Activated CD4-positive, alpha-beta T cell treated with anti-CD3 and anti-CD28 coated beads, Interleukin-2, amount 10 ng/mL, durations not matched to agents 24 days and 14 days (primary cell): ENCODE measurements at regions not wholly inside any gene's neighbourhood (a gene's known extent, or its start where the extent isn't known, plus 50 kb on each side); places are given as distances from the start of the nearest gene placed in this dataset.

Source experiments
- DNase-seq: peaks from one replicate; pipeline ENCODE4 v3.0.0; 2022
- H3K27ac Mint-ChIP-seq: one replicate; pipeline ENCODE4 v1.8.0; 2022; ENCODE audit warnings: mild to moderate bottlenecking, mixed read lengths
- H3K27me3 Mint-ChIP-seq: one replicate; pipeline ENCODE4 v1.8.0; 2022; ENCODE audit warnings: mixed read lengths
- H3K36me3 Mint-ChIP-seq: one replicate; pipeline ENCODE4 v1.8.0; 2022; ENCODE audit warnings: low read depth, mild to moderate bottlenecking, mixed read lengths
- H3K4me1 Mint-ChIP-seq: one replicate; pipeline ENCODE4 v1.8.0; 2021; ENCODE audit warnings: mixed read lengths
- H3K4me3 Mint-ChIP-seq: one replicate; pipeline ENCODE4 v1.8.0; 2022; ENCODE audit warnings: mild to moderate bottlenecking, moderate library complexity, mixed read lengths
- H3K9me3 Mint-ChIP-seq: one replicate; pipeline ENCODE4 v1.8.0; 2021; ENCODE audit warnings: mixed read lengths
- intact Hi-C: fragments of 100-400 bp; cut with micrococcal nuclease; formaldehyde crosslinking; loops from one replicate; pipeline ENCODE4 v1.15.1; 2023

DNA sequence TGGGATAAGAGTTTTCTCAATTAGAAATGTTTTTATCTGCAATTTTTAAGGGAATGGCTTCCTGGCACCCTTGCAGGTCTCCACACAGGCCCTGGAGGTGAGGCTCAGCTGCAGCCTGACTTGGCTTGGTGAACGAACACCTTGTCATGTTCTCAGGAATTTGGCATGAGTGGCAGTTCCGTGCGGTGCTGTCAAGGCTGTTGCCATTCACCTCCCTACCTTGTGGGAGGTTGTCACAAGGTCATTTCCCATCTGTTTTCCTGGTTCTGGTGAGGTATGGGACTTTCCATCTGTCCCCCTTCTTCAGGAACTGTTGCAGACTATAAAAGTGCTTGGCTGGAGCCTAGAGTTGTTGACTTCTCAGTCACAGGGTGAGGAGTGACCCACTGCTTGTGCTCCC, 82.9 kb downstream of the ELOVL4 start:
- Mint-ChIP-seq H3K27me3 (peaks cover 9% of the 10 kb centered on the region), H3K4me3 (no peak overlapping the region), H3K4me1 (peaks cover 4% of the 10 kb centered on the region), H3K9me3 (no peaks in the 10 kb centered on the region), H3K27ac (no peak overlapping the region), H3K36me3 (no peaks in the 10 kb centered on the region)
- DNase-seq = no peak
- intact Hi-C loops = no loop called here

DNA sequence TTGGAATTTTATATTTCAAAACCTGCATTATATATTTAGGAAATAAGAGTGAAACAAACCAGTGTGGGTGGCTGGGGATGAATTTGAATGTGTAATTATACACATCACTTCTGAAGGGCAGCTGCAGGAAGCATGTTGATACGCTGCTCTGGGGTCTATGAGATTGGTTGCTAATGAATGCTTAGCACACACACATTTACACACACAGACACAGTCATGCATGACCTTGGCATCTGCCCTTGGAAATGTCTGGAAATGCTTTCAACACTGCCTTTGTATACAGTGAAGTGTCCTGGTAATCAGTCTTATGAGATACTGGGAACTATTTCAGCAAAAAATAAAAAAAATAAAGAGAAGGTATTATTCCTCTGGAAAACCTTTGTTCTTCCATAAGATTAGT, 83.4 kb downstream of the ELOVL4 start:
- intact Hi-C loops = no loop called here
- no peaks in the 10 kb centered on the region for H3K36me3 Mint-ChIP-seq
- peaks cover 4% of the 10 kb centered on the region for H3K4me1 Mint-ChIP-seq

DNA sequence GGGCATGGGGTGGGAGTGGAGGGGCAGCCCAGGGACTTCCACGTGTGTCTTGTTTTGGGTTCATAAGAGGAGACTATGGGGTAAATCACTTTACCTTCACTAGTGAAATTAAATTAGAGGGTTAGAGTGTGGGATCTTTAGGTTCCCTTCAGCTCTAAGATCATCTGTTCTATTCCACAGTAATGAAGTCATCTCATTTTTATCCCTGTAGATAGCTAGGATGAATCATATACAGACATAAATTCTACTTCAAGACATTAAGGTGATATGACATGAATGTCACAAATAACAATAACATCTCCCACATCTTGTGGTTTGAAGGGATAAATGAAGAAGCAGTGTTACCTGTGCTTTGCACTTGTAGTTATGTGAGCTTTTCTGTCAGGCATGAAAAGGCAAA, 83.8 kb downstream of the ELOVL4 start:
- no peaks in the 10 kb centered on the region for H3K36me3 Mint-ChIP-seq
- H3K27ac Mint-ChIP-seq = no peak overlapping the region
- peaks cover 9% of the 10 kb centered on the region for H3K27me3 Mint-ChIP-seq
- H3K4me1 Mint-ChIP-seq = peaks cover 4% of the 10 kb centered on the region
- DNase-seq = no peak
- intact Hi-C loops = no loop called here
- no peak overlapping the region for H3K4me3 Mint-ChIP-seq
- no peaks in the 10 kb centered on the region for H3K9me3 Mint-ChIP-seq

More for the DNA sequence above, 83.4 kb downstream of the ELOVL4 start:
- no peak for DNase-seq
- H3K9me3 Mint-ChIP-seq = no peaks in the 10 kb centered on the region
- H3K27ac Mint-ChIP-seq = no peak overlapping the region
- peaks cover 9% of the 10 kb centered on the region for H3K27me3 Mint-ChIP-seq
- no peak overlapping the region for H3K4me3 Mint-ChIP-seq

DNA sequence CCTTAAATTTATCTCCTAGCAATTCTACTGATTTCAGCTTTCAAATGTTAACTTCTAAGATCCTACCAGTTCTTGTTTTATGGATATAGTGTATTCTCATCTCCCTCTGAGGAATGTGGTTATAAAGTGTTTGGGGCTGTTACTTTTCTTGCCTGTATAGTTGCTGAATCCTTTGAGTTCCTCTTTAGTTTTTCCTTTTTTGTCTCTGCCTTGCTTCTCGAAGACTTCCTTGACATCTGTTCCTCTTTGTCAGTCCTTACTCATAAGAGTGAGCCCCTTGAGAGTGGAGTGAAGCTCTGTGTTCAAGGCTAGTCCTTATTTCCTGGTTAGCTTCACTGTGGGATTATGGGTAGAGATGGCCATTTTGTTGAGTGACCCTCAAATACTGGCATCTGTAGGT, 84.6 kb downstream of the ELOVL4 start:
- no peaks in the 10 kb centered on the region for H3K9me3 Mint-ChIP-seq
- H3K36me3 Mint-ChIP-seq = no peaks in the 10 kb centered on the region
- peaks cover 2% of the 10 kb centered on the region for H3K4me1 Mint-ChIP-seq
- H3K27me3 Mint-ChIP-seq = peaks cover 9% of the 10 kb centered on the region
- no peak overlapping the region for H3K4me3 Mint-ChIP-seq
- no peak overlapping the region for H3K27ac Mint-ChIP-seq
- intact Hi-C loops = no loop called here
- DNase-seq = no peak

DNA sequence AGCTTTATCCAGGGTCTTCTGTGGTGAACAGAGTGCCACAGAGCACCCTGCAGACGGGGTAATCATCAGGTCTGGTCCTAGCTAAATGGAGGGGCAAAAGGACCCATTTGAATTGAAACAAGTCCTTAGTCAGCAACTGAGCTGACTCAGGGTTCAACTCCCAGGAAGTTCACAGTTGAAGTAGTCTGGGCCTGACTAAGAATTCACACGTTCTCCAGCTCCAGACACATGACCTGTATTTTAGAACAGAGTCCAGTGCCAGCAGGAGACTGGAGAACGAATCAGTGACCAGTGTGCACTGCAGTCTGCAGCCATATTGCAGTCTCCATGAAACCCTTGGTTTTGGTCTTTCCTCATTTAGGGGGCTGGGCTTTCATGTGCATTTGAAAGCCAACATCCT, 85.2 kb downstream of the ELOVL4 start:
- Mint-ChIP-seq H3K27ac (no peak overlapping the region), H3K4me1 (peaks cover 2% of the 10 kb centered on the region), H3K9me3 (no peaks in the 10 kb centered on the region), H3K27me3 (peaks cover 8% of the 10 kb centered on the region), H3K36me3 (no peaks in the 10 kb centered on the region), H3K4me3 (no peak overlapping the region)
- no peak for DNase-seq
- intact Hi-C loops = no loop called here

DNA sequence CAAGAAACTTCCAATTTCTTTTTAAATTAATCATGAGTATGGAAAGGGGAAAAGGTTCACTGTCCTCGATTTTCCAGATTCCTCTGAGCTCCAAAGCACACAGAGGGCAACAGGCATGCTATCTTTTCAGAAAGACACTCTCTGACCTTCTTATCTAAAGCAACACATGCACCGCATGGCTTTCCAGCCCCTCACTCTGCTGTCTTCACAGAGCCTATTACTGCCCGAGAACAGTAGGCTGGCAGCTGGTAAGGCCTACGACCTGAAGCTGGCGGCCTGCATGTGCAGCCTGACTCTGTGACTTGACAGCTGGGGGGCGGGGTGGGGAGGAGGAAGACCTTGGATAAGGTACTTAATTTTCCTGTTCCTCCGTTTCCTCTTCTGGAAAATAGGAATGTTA, 86.3 kb downstream of the ELOVL4 start:
- H3K36me3 Mint-ChIP-seq = no peaks in the 10 kb centered on the region
- no peaks in the 10 kb centered on the region for H3K9me3 Mint-ChIP-seq

DNA sequence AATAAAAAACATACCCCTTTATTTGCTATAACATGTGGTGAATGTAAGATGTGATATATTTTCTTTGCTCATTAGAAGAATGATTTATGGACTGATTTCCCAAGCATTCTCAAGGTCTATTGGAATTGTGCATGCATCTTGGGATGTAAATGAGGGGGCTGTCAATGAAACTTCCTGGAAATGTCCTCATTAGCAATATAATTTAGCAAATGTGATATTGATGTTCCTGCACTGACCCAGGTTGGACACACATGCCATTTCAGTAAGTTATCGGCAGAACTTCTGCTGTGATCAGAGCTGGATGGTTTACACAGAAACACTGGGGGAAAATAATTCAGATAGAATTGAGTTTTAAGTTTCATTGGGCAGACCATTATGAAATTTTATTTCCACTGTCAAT, 99.9 kb downstream of the ELOVL4 start:
- Mint-ChIP-seq H3K27me3 (peaks cover 13% of the 10 kb centered on the region), H3K27ac (no peak overlapping the region), H3K4me3 (no peak overlapping the region), H3K36me3 (no peaks in the 10 kb centered on the region), H3K4me1 (no peaks in the 10 kb centered on the region), H3K9me3 (no peaks in the 10 kb centered on the region)
- intact Hi-C loops = no loop called here
- no peak for DNase-seq

More for the DNA sequence above, 86.3 kb downstream of the ELOVL4 start:
- peaks cover 4% of the 10 kb centered on the region for H3K27me3 Mint-ChIP-seq
- no peak for DNase-seq
- H3K27ac Mint-ChIP-seq = no peak overlapping the region
- no peak overlapping the region for H3K4me3 Mint-ChIP-seq
- H3K4me1 Mint-ChIP-seq = peaks cover 2% of the 10 kb centered on the region
- intact Hi-C loops = no loop called here

DNA sequence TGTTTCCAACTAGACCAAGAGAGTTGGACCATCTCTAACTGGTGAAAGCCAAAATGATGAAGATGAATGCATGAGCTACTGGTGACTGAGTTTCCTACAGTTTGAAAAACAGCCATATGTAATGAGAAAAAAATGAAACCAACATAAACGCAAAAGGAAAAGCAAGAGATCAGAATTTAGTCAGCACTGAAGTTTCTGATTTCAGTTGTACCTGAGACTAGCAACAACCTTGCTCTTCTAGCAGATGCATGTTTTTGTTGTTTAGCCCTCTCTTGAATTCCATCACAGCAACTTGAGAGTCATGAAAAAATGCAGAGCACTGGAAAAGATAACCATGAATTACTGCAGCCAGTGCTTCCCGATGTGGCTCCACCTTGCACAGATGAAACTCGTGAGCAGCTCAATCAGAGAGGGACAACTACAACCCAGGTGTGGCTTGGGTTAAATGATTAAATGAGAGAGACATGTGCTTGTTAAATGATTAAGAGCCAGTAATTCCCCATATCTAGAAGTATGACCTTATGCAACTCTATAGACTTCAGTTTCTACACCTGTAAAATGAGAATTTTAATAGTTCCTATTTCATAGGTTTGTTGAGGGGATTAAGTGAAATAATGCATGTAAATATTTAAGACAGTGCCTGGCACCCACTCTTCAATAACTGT, 104.8 kb downstream of the ELOVL4 start:
- H3K9me3 Mint-ChIP-seq = peaks cover 7% of the 10 kb centered on the region
- intact Hi-C loops = no loop called here
- no peaks in the 10 kb centered on the region for H3K27me3 Mint-ChIP-seq
- no peak overlapping the region for H3K4me3 Mint-ChIP-seq
- H3K27ac Mint-ChIP-seq = no peak overlapping the region
- no peak for DNase-seq
- H3K36me3 Mint-ChIP-seq = no peaks in the 10 kb centered on the region
- H3K4me1 Mint-ChIP-seq = no peaks in the 10 kb centered on the region

DNA sequence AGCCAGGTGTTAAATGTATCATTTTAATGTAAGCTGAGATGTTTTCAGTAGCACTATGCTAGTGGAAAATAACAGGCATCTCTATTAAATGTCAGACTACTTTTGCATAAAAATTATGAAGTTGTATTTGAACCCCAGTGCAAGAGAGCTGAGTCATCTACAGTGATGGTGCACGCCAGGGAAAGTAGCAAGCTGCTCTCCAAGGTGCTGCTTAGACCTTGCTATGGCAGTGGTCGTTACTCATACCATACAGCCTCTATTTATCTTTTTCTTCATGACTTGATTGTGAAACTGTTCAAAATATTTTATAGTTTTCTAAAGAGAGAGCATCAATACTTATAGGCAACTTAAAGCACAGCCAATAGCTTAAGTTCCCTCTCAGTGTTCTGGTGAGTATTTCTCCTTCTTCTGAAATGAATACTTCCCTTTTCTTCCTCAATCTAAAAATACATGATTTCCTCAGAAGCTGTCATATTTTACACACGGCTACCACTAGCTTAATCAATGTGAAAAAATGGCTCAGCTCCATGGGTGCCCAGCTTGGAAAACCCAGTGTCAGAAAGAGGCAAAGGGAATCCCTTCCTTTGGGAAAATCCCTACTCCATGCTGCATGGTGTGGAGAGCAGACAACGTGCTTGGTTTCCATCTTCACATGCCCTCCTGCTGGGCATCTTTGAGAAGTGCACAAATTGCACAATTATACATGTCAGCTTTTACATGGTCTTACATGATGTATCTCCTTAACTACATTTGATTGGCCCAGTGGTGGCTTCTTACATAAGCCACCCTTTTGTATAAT, 105.6 kb downstream of the ELOVL4 start:
- no peaks in the 10 kb centered on the region for H3K4me1 Mint-ChIP-seq
- H3K27me3 Mint-ChIP-seq = no peaks in the 10 kb centered on the region
- H3K4me3 Mint-ChIP-seq = no peak overlapping the region
- H3K27ac Mint-ChIP-seq = no peak overlapping the region
- intact Hi-C loops = no loop called here
- no peak for DNase-seq
- H3K36me3 Mint-ChIP-seq = no peaks in the 10 kb centered on the region
- peaks cover 7% of the 10 kb centered on the region for H3K9me3 Mint-ChIP-seq

DNA sequence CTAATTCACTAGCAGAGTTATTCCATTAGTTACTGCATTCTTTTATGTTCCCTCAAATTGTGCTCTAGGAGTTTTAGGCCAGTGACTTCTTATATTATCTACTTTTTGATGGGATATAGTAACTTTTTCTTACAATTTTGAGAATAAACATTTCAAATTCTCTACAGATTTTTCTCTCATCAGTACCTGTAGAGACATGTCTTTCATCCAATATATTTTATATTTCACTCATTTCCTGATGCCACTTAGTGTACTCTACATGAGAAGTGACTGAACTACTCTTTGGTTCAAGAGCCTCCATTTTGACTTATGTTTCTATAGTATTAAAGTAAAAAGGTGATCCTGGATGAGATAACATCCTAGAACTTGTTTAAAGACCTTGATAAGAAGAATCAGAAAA, 108.5 kb downstream of the ELOVL4 start:
- no peak for DNase-seq
- intact Hi-C loops = no loop called here
- Mint-ChIP-seq H3K27ac (no peak overlapping the region), H3K9me3 (peaks cover 7% of the 10 kb centered on the region), H3K4me3 (no peak overlapping the region), H3K27me3 (peaks cover 2% of the 10 kb centered on the region), H3K4me1 (no peaks in the 10 kb centered on the region), H3K36me3 (no peaks in the 10 kb centered on the region)

DNA sequence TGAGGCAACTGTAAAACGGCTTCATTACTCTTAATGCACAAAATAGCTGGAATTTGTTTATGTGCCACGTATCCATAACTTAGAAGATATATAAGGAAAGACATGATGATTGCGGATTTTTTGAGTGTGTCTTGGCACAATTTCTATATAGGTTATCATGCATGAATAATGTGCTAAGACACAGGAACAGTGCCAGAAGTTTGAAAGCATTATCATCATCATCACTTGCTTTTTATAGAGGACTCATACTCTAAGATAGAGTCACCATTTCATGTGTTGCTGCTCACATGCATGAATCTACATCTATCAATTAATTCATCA, 113.4 kb downstream of the ELOVL4 start:
- Mint-ChIP-seq H3K4me1 (no peaks in the 10 kb centered on the region), H3K9me3 (no peaks in the 10 kb centered on the region), H3K27ac (no peak overlapping the region), H3K4me3 (no peak overlapping the region), H3K36me3 (no peaks in the 10 kb centered on the region), H3K27me3 (peaks cover 4% of the 10 kb centered on the region)
- intact Hi-C loops = no loop called here
- no peak for DNase-seq

DNA sequence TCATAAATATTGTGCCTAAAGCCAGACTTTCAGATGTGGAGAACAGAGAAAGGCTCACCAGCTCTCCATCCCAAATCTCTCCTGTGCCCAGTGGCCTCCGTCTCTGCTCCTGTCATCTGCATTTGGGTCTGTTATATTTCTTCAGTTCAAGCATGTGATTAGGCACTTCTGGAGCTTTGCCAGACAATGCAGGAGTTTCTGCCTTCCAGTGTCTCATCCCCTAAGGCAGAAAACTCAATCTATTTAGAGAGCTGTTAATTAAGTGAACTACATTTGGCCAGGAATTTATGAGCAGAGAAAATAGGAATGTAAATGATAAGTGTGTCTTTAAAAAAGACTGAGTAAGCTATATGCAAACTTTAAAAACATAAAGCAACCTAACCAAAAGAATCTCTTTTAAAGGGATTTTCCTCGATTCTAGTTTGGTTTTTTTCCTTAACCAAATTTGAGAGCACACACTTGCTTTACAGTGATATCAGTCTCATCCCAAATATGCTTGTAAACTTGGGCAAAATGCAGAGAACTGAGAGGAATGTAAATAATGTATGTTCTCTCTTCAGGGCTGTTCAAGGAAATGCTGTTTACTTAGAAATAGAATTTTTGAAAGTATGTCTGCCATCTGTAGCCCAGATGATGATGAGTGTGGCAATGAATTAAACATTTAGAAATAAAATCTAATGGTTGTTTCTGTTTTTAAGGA, 113.9 kb downstream of the ELOVL4 start:
- no peaks in the 10 kb centered on the region for H3K36me3 Mint-ChIP-seq
- H3K4me3 Mint-ChIP-seq = no peak overlapping the region
- H3K4me1 Mint-ChIP-seq = no peaks in the 10 kb centered on the region
- intact Hi-C loops = no loop called here
- no peak overlapping the region for H3K27ac Mint-ChIP-seq
- no peak for DNase-seq
- H3K27me3 Mint-ChIP-seq = peaks cover 4% of the 10 kb centered on the region
- no peaks in the 10 kb centered on the region for H3K9me3 Mint-ChIP-seq

DNA sequence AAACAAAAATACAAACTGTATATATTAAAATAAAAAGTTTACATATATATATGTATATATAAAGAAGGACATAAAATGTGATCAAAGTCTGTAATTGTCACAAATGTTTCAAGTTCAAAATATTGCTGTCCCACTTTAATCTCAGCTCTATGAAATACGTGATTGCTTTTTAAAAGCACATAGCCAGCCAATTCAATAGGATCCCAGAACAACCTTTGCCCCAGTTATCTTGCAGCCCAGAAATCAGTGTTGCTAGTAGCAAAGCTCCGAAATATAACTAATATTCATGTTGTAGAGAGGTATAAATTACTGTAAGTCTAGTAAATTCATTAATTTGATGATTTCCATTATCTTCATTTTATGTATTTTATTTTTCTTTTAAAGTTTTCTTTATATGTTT, 114.6 kb downstream of the ELOVL4 start:
- Mint-ChIP-seq H3K36me3 (no peaks in the 10 kb centered on the region), H3K4me3 (no peak overlapping the region), H3K9me3 (no peaks in the 10 kb centered on the region), H3K27me3 (peaks cover 4% of the 10 kb centered on the region), H3K4me1 (no peaks in the 10 kb centered on the region), H3K27ac (no peak overlapping the region)
- intact Hi-C loops = no loop called here
- DNase-seq = no peak

DNA sequence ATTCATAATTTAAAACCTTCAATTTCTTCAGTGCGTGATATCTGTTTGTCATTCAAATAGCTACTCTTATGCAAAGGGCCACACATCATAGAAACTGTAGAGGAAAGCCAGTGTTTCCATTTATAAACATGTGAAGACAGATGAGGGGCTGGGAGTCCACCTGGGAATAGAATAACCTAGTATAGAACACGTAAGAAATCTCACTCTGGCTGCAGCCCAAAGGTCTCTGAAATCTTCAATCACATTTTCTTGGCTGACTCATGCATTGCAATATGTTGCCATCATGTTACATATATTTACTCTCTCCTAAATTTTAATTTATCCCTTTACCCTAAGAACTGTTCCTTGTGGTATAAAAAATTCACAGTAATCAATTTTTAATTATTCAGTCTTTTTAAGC, 123.2 kb downstream of the ELOVL4 start:
- Mint-ChIP-seq H3K4me1 (no peaks in the 10 kb centered on the region), H3K4me3 (no peak overlapping the region), H3K27ac (no peak overlapping the region), H3K27me3 (peaks cover 10% of the 10 kb centered on the region), H3K36me3 (no peaks in the 10 kb centered on the region), H3K9me3 (no peaks in the 10 kb centered on the region)
- no peak for DNase-seq
- intact Hi-C loops = no loop called here
